Kidney (tissue), 13 donors: ENCODE measurements at regions not wholly inside any gene's neighbourhood (a gene's known extent, or its start where the extent isn't known, plus 50 kb on each side); places are given as distances from the start of the nearest gene placed in this dataset.

ENCODE experiments used
- DNase-seq, 5 donors: peaks; one replicate each; pipeline ENCODE4 v3.0.0-alpha.2; 2013 to 2020
- FAIRE-seq: peaks from 2 replicates; lab custom pipeline; 2012; peaks lifted over from hg19 to GRCh38; lab: Jason Lieb, UNC
- H3K27ac ChIP-seq, 2 donors: one replicate each; pipeline ENCODE4 v1.7.0; 2013; ENCODE audit warnings: low read depth in 2 of 2, low read length in 2 of 2, inconsistent platforms in 1 of 2
- H3K27me3 ChIP-seq: one replicate; pipeline ENCODE4 v1.7.1; 2013; ENCODE audit warnings: low read length, inconsistent platforms; ENCODE audit not compliant: control insufficient read depth, insufficient read depth
- H3K36me3 ChIP-seq, 3 donors: one replicate each; pipeline versions ENCODE4 v1.7.0 to v1.7.1; 2013; ENCODE audit warnings: low read length in 3 of 3, control low read depth in 1 of 3, inconsistent platforms in 1 of 3; ENCODE audit not compliant: insufficient read depth in 3 of 3, control insufficient read depth in 2 of 3
- H3K4me1 ChIP-seq, 3 donors: one replicate each; pipeline versions ENCODE4 v1.7.0 to v1.7.1; 2013; ENCODE audit warnings: low read length in 3 of 3, inconsistent platforms in 1 of 3, low read depth in 1 of 3; ENCODE audit not compliant: control insufficient read depth in 2 of 3, insufficient read depth in 2 of 3
- H3K4me3 ChIP-seq, 3 donors: one replicate each; pipeline versions ENCODE4 v1.7.0 to v1.8.1; 2013; ENCODE audit warnings: low read length in 3 of 3, control low read depth in 1 of 3, inconsistent platforms in 1 of 3
- H3K9ac ChIP-seq, 3 donors: one replicate each; pipeline versions ENCODE4 v1.7.0 to v1.7.1; 2013; ENCODE audit warnings: low read length in 3 of 3, control low read depth in 1 of 3, inconsistent platforms in 1 of 3
- H3K9me3 ChIP-seq, 3 donors: one replicate each; pipeline versions ENCODE4 v1.7.0 to v1.7.1; 2013; ENCODE audit warnings: low read length in 3 of 3, control low read depth in 1 of 3, inconsistent platforms in 1 of 3; ENCODE audit not compliant: control insufficient read depth in 2 of 3, insufficient read depth in 1 of 3
- CTCF ChIP-seq: IDR thresholded peaks from 3 replicates; pipeline ENCODE4 v1.5.1; 2012; ENCODE audit warnings: mild to moderate bottlenecking, moderate library complexity, borderline replicate concordance; ENCODE audit not compliant: insufficient read depth; ENCODE audit errors: extremely low read depth
- intact Hi-C: fragments of 100-400 bp; cut with DNase I; formaldehyde crosslinking; loops from one replicate; pipeline ENCODE4 v1.11.1; 2022
- donor health status: control.
- donor health status: control.
- donor health status: control.
- donor health status: control.
- donor health status: control.
- donor health status: DM: yes; HTN: yes; CAD: no.
- donor health status: Normal renal cell carcinoma (clear cell type).

GRCh38 chr2:159860581-159861310, 62.7 kb upstream of the CD302 start:
- Histone ChIP-seq H3K36me3 (no peaks in the 10 kb centered on the region), H3K9me3 (no peaks in the 10 kb centered on the region), H3K4me1 (no peaks in the 10 kb centered on the region), H3K27me3 (no peaks in the 10 kb centered on the region), H3K9ac (no peak overlapping the region), H3K27ac (no peak overlapping the region), H3K4me3 (no peak overlapping the region)
- no peak for TF ChIP-seq CTCF
- FAIRE-seq (no peak), DNase-seq (no peak)
- intact Hi-C loops = no loop called here

DNA sequence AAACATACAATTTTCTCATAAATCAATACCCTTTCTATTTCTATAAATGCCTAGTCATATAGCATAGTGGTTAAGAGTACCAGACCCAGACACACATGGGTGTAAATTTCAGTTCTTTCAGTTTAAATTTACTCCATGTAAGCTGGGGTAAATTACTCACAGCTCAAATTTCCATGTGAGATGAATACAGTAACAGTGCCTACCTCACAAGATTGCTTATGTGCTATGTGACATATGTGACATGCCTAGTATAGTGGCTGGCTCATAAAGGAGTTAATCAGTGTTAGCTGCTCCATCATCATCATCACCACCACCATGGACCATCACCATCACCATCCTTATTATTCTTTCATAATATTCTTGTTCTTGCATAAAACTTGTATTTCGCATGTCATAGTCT, 61.6 kb upstream of the CD302 start:
- no peaks in the 10 kb centered on the region for H3K36me3 ChIP-seq
- DNase-seq = no peak
- intact Hi-C loops = no loop called here
- no peaks in the 10 kb centered on the region for H3K9me3 ChIP-seq
- H3K9ac ChIP-seq = no peak overlapping the region
- peaks cover 0 to 3% (median 0%) of the 10 kb centered on the region in 3 donors for H3K4me1 ChIP-seq
- no peak for TF ChIP-seq CTCF
- FAIRE-seq = no peak
- no peak overlapping the region for H3K27ac ChIP-seq
- H3K4me3 ChIP-seq = no peak overlapping the region
- H3K27me3 ChIP-seq = no peaks in the 10 kb centered on the region

- Histone ChIP-seq H3K27me3 (no peaks in the 10 kb centered on the region), H3K27ac (no peak overlapping the region), H3K4me1 (peaks cover 0 to 3% (median 0%) of the 10 kb centered on the region in 3 donors), H3K9me3 (no peaks in the 10 kb centered on the region), H3K9ac (no peak overlapping the region), H3K4me3 (no peak overlapping the region), H3K36me3 (no peaks in the 10 kb centered on the region)
- TF ChIP-seq CTCF = no peak
- no peak for FAIRE-seq
- no peak for DNase-seq
- intact Hi-C loops = no loop called here
Measured at GRCh38 chr2:159856760-159857159, 58.8 kb upstream of the CD302 start.
